SK-N-SH treated with all-trans-retinoic acid at 6 μM for 48 hours (cell line): ENCODE measurements at regions not wholly inside any gene's neighbourhood (a gene's known extent, or its start where the extent isn't known, plus 50 kb on each side); places are given as distances from the start of the nearest gene placed in this dataset.

Source experiments
- ATAC-seq: fragments of 200-7000 bp; cut with Tn5 transposase; 3 replicates; pipeline ENCODE4 v1.9.1; 2020; ENCODE audit warnings: mild to moderate bottlenecking, moderate library complexity
- ARNTL ChIP-seq: fragments of 450-650 bp; formaldehyde crosslinking; IDR thresholded peaks from 2 replicates; pipeline ENCODE4 v1.5.0; 2020; ENCODE audit warnings: low read depth, mild to moderate bottlenecking, moderate library complexity, borderline replicate concordance
- BACH2 ChIP-seq: fragments of 250-450 bp; sonication (Bioruptor Pico); IDR thresholded peaks from 2 replicates; pipeline ENCODE4 v1.9.0; 2021; ENCODE audit warnings: mild to moderate bottlenecking, borderline replicate concordance
- CREB5 ChIP-seq: fragments of 250-450 bp; sonication (Bioruptor Pico); IDR thresholded peaks from 2 replicates; pipeline ENCODE4 v1.5.1; 2020; ENCODE audit warnings: low read depth, mild to moderate bottlenecking, moderate library complexity
- CSDC2 ChIP-seq: fragments of 250-450 bp; sonication (Bioruptor Pico); IDR thresholded peaks from 2 replicates; pipeline ENCODE4 v1.5.0; 2020; ENCODE audit warnings: mild to moderate bottlenecking, moderate library complexity
- CSRNP3 ChIP-seq: fragments of 250-450 bp; sonication (Bioruptor Pico); IDR thresholded peaks from 2 replicates; pipeline ENCODE4 v1.5.1; 2021; ENCODE audit warnings: mild to moderate bottlenecking, moderate library complexity
- ESRRG ChIP-seq: fragments of 250-450 bp; sonication (Bioruptor Pico); IDR thresholded peaks from 2 replicates; pipeline ENCODE4 v1.6.1; 2021; ENCODE audit warnings: mild to moderate bottlenecking
- GLIS3 ChIP-seq: fragments of 250-450 bp; sonication (Bioruptor Pico); IDR thresholded peaks from 2 replicates; pipeline ENCODE4 v1.5.0; 2020; ENCODE audit warnings: mild to moderate bottlenecking, moderate library complexity
- ISL1 ChIP-seq: fragments of 250-450 bp; sonication (Bioruptor Pico); IDR thresholded peaks from 2 replicates; pipeline ENCODE4 v2.1.2; 2022; ENCODE audit warnings: mild to moderate bottlenecking, moderate library complexity
- OSR1 ChIP-seq: fragments of 250-450 bp; sonication (Bioruptor Pico); IDR thresholded peaks from 2 replicates; pipeline ENCODE4 v1.8.0; 2022; ENCODE audit warnings: moderate library complexity, mild to moderate bottlenecking, inconsistent platforms
- PATZ1 ChIP-seq: fragments of 250-450 bp; sonication (Bioruptor Pico); IDR thresholded peaks from 2 replicates; pipeline ENCODE4 v1.8.0; 2020; ENCODE audit warnings: mild to moderate bottlenecking, moderate library complexity, borderline replicate concordance
- POU6F1 ChIP-seq: fragments of 250-450 bp; sonication (Bioruptor Pico); IDR thresholded peaks from 2 replicates; pipeline ENCODE4 v1.8.0; 2021; ENCODE audit warnings: low read depth, mild to moderate bottlenecking, moderate library complexity, borderline replicate concordance
- PPARA ChIP-seq: fragments of 250-450 bp; sonication (Bioruptor Pico); IDR thresholded peaks from 2 replicates; pipeline ENCODE4 v1.5.0; 2020; ENCODE audit warnings: mild to moderate bottlenecking, borderline replicate concordance
- RARB ChIP-seq: fragments of 250-450 bp; sonication (Bioruptor Pico); IDR thresholded peaks from 2 replicates; pipeline ENCODE4 v1.8.0; 2021; ENCODE audit warnings: mild to moderate bottlenecking, moderate library complexity
- SNAI2 ChIP-seq: fragments of 250-450 bp; sonication (Bioruptor Pico); IDR thresholded peaks from 2 replicates; pipeline ENCODE4 v1.5.0; 2020; ENCODE audit warnings: mild to moderate bottlenecking, moderate library complexity
- TCF4 ChIP-seq: fragments of 250-450 bp; sonication (Bioruptor Pico); IDR thresholded peaks from 2 replicates; pipeline ENCODE4 v1.8.0; 2021; ENCODE audit warnings: mild to moderate bottlenecking, moderate library complexity, borderline replicate concordance
- TOX ChIP-seq: fragments of 250-450 bp; sonication (Bioruptor Pico); IDR thresholded peaks from 2 replicates; pipeline ENCODE4 v1.8.0; 2021; ENCODE audit warnings: mild to moderate bottlenecking, moderate library complexity, borderline replicate concordance
- TSHZ2 ChIP-seq: fragments of 250-450 bp; sonication (Bioruptor Pico); IDR thresholded peaks from 2 replicates; pipeline ENCODE4 v1.5.0; 2020; ENCODE audit warnings: mild to moderate bottlenecking, moderate library complexity
- ZC3H10 ChIP-seq: fragments of 250-450 bp; sonication (Bioruptor Pico); IDR thresholded peaks from 2 replicates; pipeline ENCODE4 v1.5.1; 2021; ENCODE audit warnings: mild to moderate bottlenecking, moderate library complexity
- ZFP3 ChIP-seq: fragments of 250-450 bp; sonication (Bioruptor Pico); IDR thresholded peaks from 2 replicates; pipeline ENCODE4 v1.5.0; 2020; ENCODE audit warnings: mild to moderate bottlenecking, moderate library complexity
- ZFP30 ChIP-seq: fragments of 450-650 bp; formaldehyde crosslinking; IDR thresholded peaks from 2 replicates; pipeline ENCODE4 v1.5.0; 2022; ENCODE audit warnings: mild to moderate bottlenecking, moderate library complexity
- ZNF565 ChIP-seq: fragments of 450-650 bp; formaldehyde crosslinking; conservative IDR thresholded peaks from 2 replicates; pipeline ENCODE4 v1.5.0; 2020; ENCODE audit warnings: low read depth, mild to moderate bottlenecking, moderate library complexity
- ZNF70 ChIP-seq: fragments of 450-650 bp; formaldehyde crosslinking; IDR thresholded peaks from 2 replicates; pipeline ENCODE4 v1.5.0; 2020; ENCODE audit warnings: mild to moderate bottlenecking, moderate library complexity
- ZNF8 ChIP-seq: fragments of 450-650 bp; formaldehyde crosslinking; IDR thresholded peaks from 2 replicates; pipeline ENCODE4 v1.5.0; 2020; ENCODE audit warnings: mild to moderate bottlenecking, moderate library complexity

- ATAC-seq = no peak
- TF ChIP-seq BACH2 (CRISPR knock-in tag) (no peak), RARB (CRISPR knock-in tag) (no peak), ISL1 (CRISPR knock-in tag) (no peak), ARNTL (CRISPR knock-in tag) (no peak), SNAI2 (CRISPR knock-in tag) (no peak), ZFP3 (no peak), ZNF565 (CRISPR knock-in tag) (no peak), ESRRG (CRISPR knock-in tag) (no peak), CREB5 (CRISPR knock-in tag) (no peak), TCF4 (no peak), PPARA (no peak), ZNF70 (CRISPR knock-in tag) (no peak), TSHZ2 (CRISPR knock-in tag) (no peak), CSRNP3 (CRISPR knock-in tag) (no peak), ZNF8 (CRISPR knock-in tag) (no peak), ZC3H10 (CRISPR knock-in tag) (no peak), POU6F1 (no peak), CSDC2 (CRISPR knock-in tag) (no peak), OSR1 (CRISPR knock-in tag) (no peak)
- TF ChIP-seq, all 23 proteins: peak for 0
These were observed 721.0 kb upstream of the ARRDC3 start for GRCh38 chr5:92104126-92104525.

- no peak for TF ChIP-seq TOX (CRISPR knock-in tag)
- TF ChIP-seq TSHZ2 (CRISPR knock-in tag) = no peak
- no peak for TF ChIP-seq POU6F1
- TF ChIP-seq, all 23 proteins: peak for 0
- ATAC-seq = no peak
These were observed 719.2 kb upstream of the ARRDC3 start for GRCh38 chr5:92102313-92102712.

GRCh38 chr5:92092239-92092638 lies 709.1 kb upstream of the ARRDC3 start:
- ATAC-seq = no peak
- TF ChIP-seq TCF4 (no peak), ZFP30 (CRISPR knock-in tag) (no peak), SNAI2 (CRISPR knock-in tag) (no peak), OSR1 (CRISPR knock-in tag) (no peak), BACH2 (CRISPR knock-in tag) (no peak), GLIS3 (no peak), PATZ1 (CRISPR knock-in tag) (no peak), ZNF70 (CRISPR knock-in tag) (no peak), CSRNP3 (CRISPR knock-in tag) (no peak), ZNF8 (CRISPR knock-in tag) (no peak), CSDC2 (CRISPR knock-in tag) (no peak), ISL1 (CRISPR knock-in tag) (no peak)
